SH-SY5Y (cell line): ENCODE measurements at regions not wholly inside any gene's neighbourhood (a gene's known extent, or its start where the extent isn't known, plus 50 kb on each side); places are given as distances from the start of the nearest gene placed in this dataset.

Source experiments
- GATA2 ChIP-seq: IDR thresholded peaks from 2 replicates; pipeline ENCODE4 v1.6.1; 2011; ENCODE audit warnings: mild to moderate bottlenecking, low read depth, low read length
- GATA3 ChIP-seq: IDR thresholded peaks from 2 replicates; pipeline ENCODE4 v1.6.1; 2011; ENCODE audit warnings: low read depth, mild to moderate bottlenecking, low read length, moderate library complexity

- TF ChIP-seq GATA2 (no peak), GATA3 (no peak)
These were observed 213.8 kb upstream of the PCDH9 start for GRCh38 chr13:67443923-67444322.
